SU-DHL-6 (cell line): ENCODE measurements at regions not wholly inside any gene's neighbourhood (a gene's known extent, or its start where the extent isn't known, plus 50 kb on each side); places are given as distances from the start of the nearest gene placed in this dataset.

Experiments
- H2AFZ ChIP-seq: fragments of 200-600 bp; sonication (generic); 2 replicates; pipeline ENCODE4 v1.6.1; 2014; ENCODE audit warnings: low read depth, mild to moderate bottlenecking, moderate library complexity, mixed read lengths, antibody characterized with exemption, low read length; ENCODE audit not compliant: severe bottlenecking
- H3F3A ChIP-seq: fragments of 200-600 bp; shearing (Covaris generic); 2 replicates; pipeline ENCODE4 v1.6.0; 2016; ENCODE audit warnings: antibody characterized with exemption, mild to moderate bottlenecking; ENCODE audit not compliant: insufficient read depth
- H3K27ac ChIP-seq: fragments of 200-600 bp; sonication (generic); 2 replicates; pipeline ENCODE4 v1.5.1; 2016; ENCODE audit warnings: low read depth, mild to moderate bottlenecking, low read length, moderate library complexity, mixed read lengths
- H3K27me3 ChIP-seq: fragments of 200-600 bp; sonication (generic), shearing (Covaris generic); 2 replicates; pipeline ENCODE4 v1.6.0; 2014; ENCODE audit warnings: mild to moderate bottlenecking, low read length
- H3K36me3 ChIP-seq: fragments of 200-600 bp; sonication (generic); 2 replicates; pipeline ENCODE4 v1.6.1; 2014; ENCODE audit warnings: mild to moderate bottlenecking, low read length, mixed read lengths
- H3K4me2 ChIP-seq: fragments of 300-600, 200-600 bp; shearing (Covaris generic), sonication (generic); 2 replicates; pipeline ENCODE4 v1.6.0; 2014; ENCODE audit warnings: low read length, low read depth, mild to moderate bottlenecking; ENCODE audit not compliant: poor library complexity, severe bottlenecking
- H3K4me3 ChIP-seq: fragments of 200-600 bp; sonication (generic); 2 replicates; pipeline ENCODE4 v1.5.1; 2014; ENCODE audit warnings: antibody characterized with exemption, low read length, mild to moderate bottlenecking, mixed read lengths; ENCODE audit not compliant: insufficient read depth, poor library complexity, severe bottlenecking
- H3K79me2 ChIP-seq: fragments of 200-600 bp; sonication (generic); 2 replicates; pipeline ENCODE4 v1.6.1; 2014; ENCODE audit warnings: mild to moderate bottlenecking, low read length, moderate library complexity; ENCODE audit not compliant: insufficient read depth
- H3K9ac ChIP-seq: fragments of 200-600 bp; sonication (generic); 2 replicates; pipeline ENCODE4 v1.7.0; 2014; ENCODE audit warnings: mild to moderate bottlenecking, low read length
- H3K9me2 ChIP-seq: fragments of 200-600 bp; sonication (generic); replicated peaks from 2 replicates; pipeline ENCODE4 v1.6.1; 2014; ENCODE audit warnings: low read length; ENCODE audit not compliant: insufficient read depth
- H3K9me3 ChIP-seq: fragments of 200-600 bp; sonication (generic); 2 replicates; pipeline ENCODE4 v1.6.1; 2014; ENCODE audit warnings: low read length, mixed read lengths; ENCODE audit not compliant: insufficient read depth
- H4K20me1 ChIP-seq: fragments of 200-600 bp; sonication (generic); 2 replicates; pipeline ENCODE4 v1.6.1; 2014; ENCODE audit warnings: low read depth, mild to moderate bottlenecking, antibody characterized with exemption, low read length, moderate library complexity, mixed read lengths
- EZH2phosphoT487 ChIP-seq: fragments of 200-600 bp; sonication (generic), shearing (Covaris generic); conservative IDR thresholded peaks from 2 replicates; pipeline ENCODE4 v1.6.1; 2018; ENCODE audit warnings: mild to moderate bottlenecking, antibody characterized with exemption, low read length, moderate library complexity, mixed read lengths
- TF ChIP-seq, protein P1 (sequence below): fragments of 200-600 bp; sonication (generic); IDR thresholded peaks from one replicate; pipeline ENCODE4 v1.5.1; 2017; ENCODE audit warnings: antibody characterized with exemption, mild to moderate bottlenecking, low read length, moderate library complexity; ENCODE audit not compliant: insufficient read depth, poor library complexity, severe bottlenecking

DNA sequence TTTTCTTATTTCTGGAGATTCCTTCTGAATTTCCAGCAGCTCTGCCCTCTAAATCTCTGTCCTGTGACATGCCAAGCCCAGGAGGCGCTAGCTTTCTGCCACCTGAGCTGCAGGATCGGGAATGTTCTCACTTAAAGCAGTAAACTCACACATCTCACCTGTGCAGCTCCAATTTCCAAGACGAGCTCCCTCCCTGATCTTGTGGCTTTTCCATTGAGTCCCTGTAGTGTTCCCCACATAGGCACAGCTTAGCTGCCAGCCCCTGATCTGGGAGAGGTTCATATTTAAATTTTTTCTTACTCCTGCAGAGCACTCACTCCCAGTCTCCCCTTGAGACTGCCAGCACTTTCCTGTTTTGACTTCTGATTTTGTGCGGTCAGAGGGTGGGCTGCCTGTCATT, 479.3 kb downstream of the GLRX3 start:
- Histone ChIP-seq H4K20me1 (no peaks in the 10 kb centered on the region), H3F3A (no peaks in the 10 kb centered on the region), H3K79me2 (no peaks in the 10 kb centered on the region), H3K4me3 (no peak overlapping the region), H3K9me3 (no peaks in the 10 kb centered on the region; the same call in 1 of the 2 replicates), H2AFZ (no peak overlapping the region), H3K27ac (no peak overlapping the region), H3K27me3 (no peaks in the 10 kb centered on the region), H3K4me2 (no peak overlapping the region), H3K9ac (no peak overlapping the region), H3K9me2 (no peaks in the 10 kb centered on the region), H3K36me3 (no peaks in the 10 kb centered on the region)
- TF ChIP-seq, protein P1, sequence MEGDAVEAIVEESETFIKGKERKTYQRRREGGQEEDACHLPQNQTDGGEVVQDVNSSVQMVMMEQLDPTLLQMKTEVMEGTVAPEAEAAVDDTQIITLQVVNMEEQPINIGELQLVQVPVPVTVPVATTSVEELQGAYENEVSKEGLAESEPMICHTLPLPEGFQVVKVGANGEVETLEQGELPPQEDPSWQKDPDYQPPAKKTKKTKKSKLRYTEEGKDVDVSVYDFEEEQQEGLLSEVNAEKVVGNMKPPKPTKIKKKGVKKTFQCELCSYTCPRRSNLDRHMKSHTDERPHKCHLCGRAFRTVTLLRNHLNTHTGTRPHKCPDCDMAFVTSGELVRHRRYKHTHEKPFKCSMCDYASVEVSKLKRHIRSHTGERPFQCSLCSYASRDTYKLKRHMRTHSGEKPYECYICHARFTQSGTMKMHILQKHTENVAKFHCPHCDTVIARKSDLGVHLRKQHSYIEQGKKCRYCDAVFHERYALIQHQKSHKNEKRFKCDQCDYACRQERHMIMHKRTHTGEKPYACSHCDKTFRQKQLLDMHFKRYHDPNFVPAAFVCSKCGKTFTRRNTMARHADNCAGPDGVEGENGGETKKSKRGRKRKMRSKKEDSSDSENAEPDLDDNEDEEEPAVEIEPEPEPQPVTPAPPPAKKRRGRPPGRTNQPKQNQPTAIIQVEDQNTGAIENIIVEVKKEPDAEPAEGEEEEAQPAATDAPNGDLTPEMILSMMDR, result no peak
- TF ChIP-seq EZH2phosphoT487, result no peak

DNA sequence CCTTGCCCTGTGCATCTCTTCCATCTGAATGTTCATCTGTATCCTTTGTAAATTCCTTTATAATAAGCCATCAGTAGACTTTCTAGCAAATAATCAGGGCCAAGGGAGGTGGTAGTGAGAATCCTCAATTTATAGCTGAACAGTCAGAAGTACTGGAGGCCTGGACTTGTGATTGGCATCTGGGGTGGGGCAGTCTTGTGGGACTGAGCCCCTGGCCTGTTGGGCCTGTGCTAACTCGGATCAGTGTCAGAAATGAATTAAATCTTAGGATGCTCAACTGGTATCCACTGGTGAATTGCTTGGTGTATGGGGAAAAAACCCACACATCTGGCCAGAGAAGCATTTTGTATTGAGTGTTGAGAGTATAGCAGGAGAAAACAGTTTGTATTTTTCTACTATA, 481.8 kb downstream of the GLRX3 start:
- TF ChIP-seq, protein P1, result no peak
- TF ChIP-seq EZH2phosphoT487, result no peak
- H3K79me2 ChIP-seq, result no peaks in the 10 kb centered on the region

DNA sequence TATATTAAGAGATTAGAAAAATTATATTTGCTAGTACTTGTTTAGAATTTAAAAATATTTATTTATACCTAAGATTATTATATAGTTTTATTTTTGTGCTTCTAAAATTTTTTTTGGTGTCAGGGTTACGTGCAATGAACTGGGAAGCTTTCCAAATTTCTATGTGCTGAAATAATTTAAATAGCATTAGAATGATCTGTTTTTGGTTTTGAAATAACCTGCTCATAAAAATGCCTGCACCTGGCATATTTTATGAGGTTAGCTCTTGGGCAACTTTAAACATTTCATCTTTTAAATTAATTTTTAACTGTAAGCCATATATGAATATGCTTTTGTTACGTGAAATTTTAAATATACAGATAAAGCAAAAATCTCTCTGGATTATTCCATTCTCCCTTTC, 482.5 kb downstream of the GLRX3 start:
- H3K4me3 ChIP-seq, result no peak overlapping the region
- no peaks in the 10 kb centered on the region for H3K9me2 ChIP-seq
- no peaks in the 10 kb centered on the region for H3K79me2 ChIP-seq
- no peak overlapping the region for H3K4me2 ChIP-seq
- H3K27me3 ChIP-seq, result no peaks in the 10 kb centered on the region
- no peak overlapping the region for H2AFZ ChIP-seq
- no peaks in the 10 kb centered on the region for H3K36me3 ChIP-seq
- no peak overlapping the region for H3K27ac ChIP-seq
- no peaks in the 10 kb centered on the region for H3F3A ChIP-seq
- TF ChIP-seq, protein P1, result no peak
- TF ChIP-seq EZH2phosphoT487, result no peak
- no peaks in the 10 kb centered on the region for H4K20me1 ChIP-seq
- no peak overlapping the region for H3K9ac ChIP-seq
- no peaks in the 10 kb centered on the region for H3K9me3 ChIP-seq

More for the DNA sequence above, 481.8 kb downstream of the GLRX3 start:
- H3K4me3 ChIP-seq, result no peak overlapping the region
- no peak overlapping the region for H2AFZ ChIP-seq
- no peaks in the 10 kb centered on the region for H3F3A ChIP-seq
- H3K9me2 ChIP-seq, result no peaks in the 10 kb centered on the region
- no peaks in the 10 kb centered on the region for H3K9me3 ChIP-seq
- H3K9ac ChIP-seq, result no peak overlapping the region
- H3K27me3 ChIP-seq, result no peaks in the 10 kb centered on the region
- H3K4me2 ChIP-seq, result no peak overlapping the region
- H4K20me1 ChIP-seq, result no peaks in the 10 kb centered on the region
- H3K27ac ChIP-seq, result no peak overlapping the region
- H3K36me3 ChIP-seq, result no peaks in the 10 kb centered on the region

DNA sequence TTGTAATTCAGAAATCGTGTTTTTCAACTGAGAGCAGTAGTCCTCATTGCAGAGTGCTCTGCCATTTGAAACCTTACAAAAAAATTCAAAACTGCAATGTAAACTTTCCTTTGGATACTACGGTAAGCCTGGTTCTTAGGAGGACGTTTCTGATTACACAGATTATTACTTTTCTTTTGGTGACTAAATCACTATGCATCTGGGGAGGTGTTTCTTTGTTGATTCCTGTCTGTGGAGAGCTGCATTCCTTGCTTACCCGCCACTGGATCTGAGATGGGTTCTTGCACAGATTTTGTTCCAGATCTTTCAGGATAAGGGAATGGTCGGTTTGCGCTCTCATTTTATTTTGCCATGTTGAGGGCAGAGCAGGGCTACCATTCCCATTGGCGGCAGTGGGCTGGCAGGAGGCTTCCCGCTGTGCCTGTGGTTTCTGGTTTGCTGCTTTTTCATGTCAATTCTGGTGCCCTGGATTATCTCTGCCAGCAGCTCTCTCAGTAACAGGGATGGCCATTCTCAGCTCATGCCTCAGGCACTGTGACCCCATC, 485.1 kb downstream of the GLRX3 start:
- Histone ChIP-seq H3K9ac (no peak overlapping the region), H3K4me3 (no peak overlapping the region), H3K27me3 (no peaks in the 10 kb centered on the region), H4K20me1 (no peaks in the 10 kb centered on the region), H2AFZ (no peak overlapping the region), H3K4me2 (no peak overlapping the region), H3K9me2 (no peaks in the 10 kb centered on the region), H3F3A (no peaks in the 10 kb centered on the region), H3K9me3 (no peaks in the 10 kb centered on the region), H3K79me2 (no peaks in the 10 kb centered on the region), H3K27ac (no peak overlapping the region), H3K36me3 (no peaks in the 10 kb centered on the region)
- TF ChIP-seq EZH2phosphoT487, result no peak
